H1 (cell line): ENCODE measurements at regions not wholly inside any gene's neighbourhood (a gene's known extent, or its start where the extent isn't known, plus 50 kb on each side); places are given as distances from the start of the nearest gene placed in this dataset.

ENCODE experiments used
- CHD7 ChIP-seq: fragments of 300-600 bp; sonication (generic); IDR thresholded peaks from 2 replicates; pipeline ENCODE4 v1.7.1; 2012; ENCODE audit warnings: low read length, moderate library complexity, mild to moderate bottlenecking, inconsistent platforms; ENCODE audit not compliant: insufficient replicate concordance
- JUND ChIP-seq: IDR thresholded peaks from 2 replicates; pipeline ENCODE4 v1.6.1; 2011; ENCODE audit warnings: mild to moderate bottlenecking, improper control_type of control experiment, low read length
- NANOG ChIP-seq: IDR thresholded peaks from 2 replicates; pipeline ENCODE4 v1.6.1; 2011; ENCODE audit warnings: low read length, low read depth, mild to moderate bottlenecking, inconsistent platforms; ENCODE audit not compliant: insufficient read depth, poor library complexity, severe bottlenecking
- SIX5 ChIP-seq: IDR thresholded peaks from 2 replicates; pipeline ENCODE4 v1.6.1; 2011; ENCODE audit warnings: mild to moderate bottlenecking, low read depth, low read length
- SP4 ChIP-seq: IDR thresholded peaks from 2 replicates; pipeline ENCODE4 v1.6.1; 2012; ENCODE audit warnings: low read length, inconsistent platforms

DNA sequence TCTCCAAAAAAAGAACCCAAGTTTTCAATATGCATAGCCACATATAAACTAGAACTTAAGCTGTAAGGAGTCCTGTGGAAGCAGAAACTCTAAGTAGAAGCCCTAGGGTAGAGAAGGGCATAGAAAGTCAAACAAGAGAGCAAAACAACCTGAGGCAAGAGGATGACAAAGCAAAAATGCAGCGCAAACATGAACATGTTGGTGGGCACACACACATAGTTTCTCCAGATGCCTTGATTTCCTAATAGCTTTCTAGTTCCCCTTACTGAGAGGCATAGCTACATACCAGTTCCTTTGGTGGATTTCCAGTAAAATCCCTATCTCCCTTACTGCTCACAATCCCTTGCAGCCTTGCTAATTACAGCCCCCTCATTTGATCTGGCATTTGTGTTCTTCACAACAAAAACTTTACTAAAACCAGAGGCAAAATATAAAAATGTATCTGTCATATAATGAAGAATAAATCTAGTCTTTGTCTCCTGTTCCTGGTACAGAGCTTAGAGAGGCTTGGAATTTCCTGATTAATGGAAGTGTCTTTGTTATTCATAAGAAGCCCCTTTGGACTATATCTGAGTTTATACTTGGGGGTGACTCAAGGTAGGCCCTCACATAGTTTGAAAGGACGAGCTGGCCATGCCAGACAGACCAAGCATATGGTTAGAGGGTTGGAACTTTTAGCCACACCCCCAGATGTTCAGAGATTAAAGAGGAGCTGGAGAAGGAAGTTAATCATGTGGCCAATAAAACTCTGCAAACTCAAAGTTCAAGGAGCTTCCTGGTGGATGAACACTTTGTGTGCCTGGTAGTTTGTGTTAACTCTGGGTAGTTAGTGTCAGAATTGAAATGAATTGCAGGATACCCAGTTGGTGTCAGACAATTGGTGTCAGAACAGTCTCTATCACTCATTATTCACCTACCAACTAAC is 52.7 kb upstream of the ZCCHC13 start (continued):
- TF ChIP-seq CHD7 (no peak), NANOG (no peak), JUND (no peak), SIX5 (no peak), SP4 (no peak)
